IMR-90 (cell line): ENCODE measurements at regions not wholly inside any gene's neighbourhood (a gene's known extent, or its start where the extent isn't known, plus 50 kb on each side); places are given as distances from the start of the nearest gene placed in this dataset.

ENCODE experiments used
- CTCF ChIP-seq: conservative IDR thresholded peaks from 2 replicates; pipeline ENCODE4 v1.5.1; 2012; ENCODE audit warnings: mild to moderate bottlenecking, low read depth, low read length, improper control_type of control experiment
- NFE2L2 ChIP-seq: fragments of 150-350 bp; IDR thresholded peaks from 2 replicates; pipeline ENCODE4 v1.6.1; 2016; ENCODE audit warnings: low read depth, mild to moderate bottlenecking, low read length
- POLR2A ChIP-seq: IDR thresholded peaks from 2 replicates; pipeline ENCODE4 v1.6.1; 2012; ENCODE audit warnings: mild to moderate bottlenecking, low read depth, low read length
- RCOR1 ChIP-seq: IDR thresholded peaks from 2 replicates; pipeline ENCODE4 v1.6.1; 2012; ENCODE audit warnings: mild to moderate bottlenecking, low read length, improper control_type of control experiment; ENCODE audit not compliant: insufficient replicate concordance
- RFX5 ChIP-seq: IDR thresholded peaks from 2 replicates; pipeline ENCODE4 v1.8.0; 2012; ENCODE audit warnings: low read depth, mild to moderate bottlenecking, low read length, moderate library complexity

- TF ChIP-seq POLR2A: no peak
- no peak for TF ChIP-seq NFE2L2
- no peak for TF ChIP-seq CTCF
- no peak for TF ChIP-seq RFX5
- TF ChIP-seq RCOR1: no peak
These were observed 195.5 kb downstream of the HAPSTR1 start for GRCh38 chr16:9286930-9287329.
